ENCODE measurements at regions not wholly inside any gene's neighbourhood (a gene's known extent, or its start where the extent isn't known, plus 50 kb on each side); places are given as distances from the start of the nearest gene placed in this dataset.

DNA sequence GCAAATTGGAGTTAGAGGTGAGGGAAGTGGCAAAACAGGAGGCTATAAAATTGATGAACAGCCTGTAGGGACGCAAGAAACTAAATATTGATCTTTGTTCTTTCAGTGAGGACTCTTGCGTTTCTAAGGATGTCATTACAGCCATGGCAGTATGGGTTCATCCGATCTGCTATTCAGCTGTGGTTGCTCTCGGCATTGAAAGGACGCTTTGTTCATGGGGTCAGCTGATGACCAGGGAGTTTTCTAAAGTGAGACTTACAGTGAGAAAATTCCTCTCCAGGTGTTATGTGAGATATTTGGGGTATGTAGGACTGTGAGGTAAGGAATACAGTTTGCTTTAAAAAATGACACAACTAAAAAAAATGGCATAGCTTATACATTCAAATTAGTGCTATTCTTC, 52.7 kb upstream of the PELI1 start:
- peak; percentile 30 for DNase-seq

DNA sequence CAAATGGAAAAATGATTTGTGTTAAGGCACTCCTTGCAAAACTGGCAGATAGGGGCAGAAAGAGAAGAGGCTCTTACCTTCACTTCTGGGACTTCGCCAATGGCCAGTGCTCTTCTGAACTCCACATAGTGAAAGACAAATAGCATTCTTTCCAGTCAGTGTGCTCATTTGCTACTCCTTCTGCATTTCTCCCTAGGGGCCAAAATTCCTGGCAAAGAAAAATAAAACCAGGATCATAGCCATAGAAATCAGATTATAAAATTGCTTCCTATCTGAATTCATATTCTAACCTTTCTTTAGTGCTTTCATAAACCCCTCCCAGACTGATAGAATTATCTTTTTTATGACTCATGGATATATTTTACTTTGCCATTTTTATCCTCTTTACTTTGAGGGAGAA, 56.9 kb upstream of the PELI1 start:
- DNase-seq: no peak

DNA sequence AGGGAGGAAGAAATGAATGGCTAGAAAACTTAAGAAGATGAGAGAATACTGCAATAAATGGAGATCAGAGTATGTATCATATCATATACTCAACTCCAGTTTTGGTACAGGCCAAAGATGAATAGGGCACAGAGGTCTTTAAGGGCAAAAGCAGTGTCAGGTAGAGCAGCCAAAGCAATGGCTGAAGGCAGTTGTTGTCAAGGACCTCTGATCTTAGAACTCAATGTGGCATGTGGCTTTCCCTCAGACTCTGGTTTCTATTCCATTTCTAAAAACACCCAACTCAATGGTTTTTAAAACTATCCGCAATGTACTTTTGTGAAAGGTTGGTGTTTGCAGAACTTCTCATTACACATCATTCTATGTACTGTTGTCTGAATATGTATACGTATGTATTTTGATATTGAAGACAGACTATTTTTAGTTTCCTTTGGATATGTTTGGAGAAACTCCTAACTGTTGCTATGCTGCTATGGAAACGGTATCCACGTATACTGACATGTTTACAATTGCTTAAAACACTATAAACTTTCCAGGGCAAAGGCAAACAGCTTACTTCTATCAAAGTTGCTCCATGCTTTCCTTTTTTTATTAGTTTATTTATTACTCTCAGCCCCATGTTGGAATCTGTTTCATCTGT, 58.1 kb upstream of the PELI1 start:
- DNase-seq: peak; percentile 54

DNA sequence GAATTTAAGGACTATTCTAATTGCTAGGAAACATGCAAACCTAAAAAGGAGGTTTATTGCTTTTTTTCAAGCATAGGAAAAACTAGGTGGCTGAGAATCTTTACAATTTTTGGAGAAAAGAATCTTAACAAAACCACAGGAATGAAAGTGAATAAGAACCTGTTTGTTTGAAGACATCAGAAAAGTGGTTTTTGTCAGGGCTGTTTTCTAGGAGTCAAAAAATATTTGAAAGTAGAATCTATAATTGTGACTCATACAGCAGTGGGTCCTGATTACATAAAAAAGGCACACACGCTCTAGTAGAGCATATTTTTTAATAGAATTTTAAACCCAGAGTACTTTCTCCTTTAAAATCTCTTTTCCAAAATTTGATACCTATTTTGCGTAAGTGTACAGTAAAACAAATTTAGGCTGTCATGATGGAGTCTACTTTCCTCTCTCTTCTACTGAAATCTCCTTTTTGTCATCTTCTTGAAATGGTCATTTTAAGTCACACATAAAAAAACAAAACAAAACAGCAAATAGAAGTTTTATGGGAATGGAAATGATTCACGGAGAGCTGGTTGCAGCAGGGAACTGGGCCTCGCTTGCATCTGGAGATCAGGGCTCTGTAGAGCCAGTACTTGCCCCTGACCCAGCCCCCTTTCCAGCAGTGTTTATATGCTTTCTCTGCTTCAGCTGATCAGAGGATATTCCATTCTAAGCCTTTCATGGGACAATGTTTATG, 59.1 kb upstream of the PELI1 start:
- DNase-seq: no peak

DNA sequence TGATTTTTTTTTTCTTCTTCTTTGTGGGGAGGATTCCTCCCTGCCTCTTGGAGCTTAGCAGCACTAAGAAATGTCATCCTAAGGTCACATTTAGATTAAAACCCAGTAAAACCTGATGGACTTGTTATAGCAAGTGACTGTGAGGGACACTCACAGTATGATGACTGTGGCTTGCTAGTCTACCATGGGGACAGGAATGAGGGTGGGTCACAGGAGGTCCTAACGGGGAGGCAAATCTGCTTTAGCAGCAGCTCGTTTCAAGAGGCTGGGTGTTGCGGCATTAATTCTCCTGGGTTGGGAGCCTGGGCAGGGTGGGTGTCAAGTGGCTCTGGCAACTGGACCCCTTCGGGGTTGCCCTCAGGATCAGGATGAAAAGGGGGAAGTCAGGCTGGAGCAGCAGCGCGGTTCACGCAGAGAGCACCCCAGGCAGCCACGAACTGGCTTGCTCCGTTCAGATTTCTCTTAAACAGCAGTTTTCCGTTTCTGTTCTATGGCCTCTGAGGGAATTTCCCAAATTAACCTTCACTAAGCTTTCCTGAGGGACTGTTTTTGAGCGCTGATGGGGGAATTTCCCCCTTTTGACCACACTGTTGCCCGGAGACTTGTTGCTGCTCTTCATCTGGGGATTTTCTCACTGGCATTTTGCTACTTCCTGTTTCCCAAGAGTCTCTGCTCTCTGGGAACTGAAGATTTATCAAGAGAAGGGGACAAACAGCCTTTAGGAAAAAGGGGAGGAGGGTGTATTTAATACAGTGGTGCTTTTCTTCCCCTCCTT, 59.8 kb upstream of the PELI1 start:
- DNase-seq: no peak

DNA sequence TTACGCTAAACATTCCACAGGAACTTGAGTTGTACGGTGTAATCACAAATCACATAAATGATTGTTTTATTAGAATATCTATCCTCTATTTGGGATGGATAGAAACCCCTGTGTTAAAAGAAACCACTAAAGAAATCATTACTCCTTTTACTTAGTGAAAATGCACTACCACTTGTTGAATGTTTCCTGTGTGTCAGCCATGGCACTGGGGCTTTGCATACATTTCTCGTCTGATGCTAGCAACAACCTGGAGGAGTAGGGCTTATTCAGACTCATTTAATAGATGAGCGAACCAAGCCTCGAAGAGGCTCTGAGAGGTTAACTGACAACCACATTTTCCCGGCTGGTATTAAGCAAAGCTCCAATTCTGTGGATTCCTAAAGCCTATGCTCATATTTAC, 60.5 kb upstream of the PELI1 start:
- DNase-seq: no peak

DNA sequence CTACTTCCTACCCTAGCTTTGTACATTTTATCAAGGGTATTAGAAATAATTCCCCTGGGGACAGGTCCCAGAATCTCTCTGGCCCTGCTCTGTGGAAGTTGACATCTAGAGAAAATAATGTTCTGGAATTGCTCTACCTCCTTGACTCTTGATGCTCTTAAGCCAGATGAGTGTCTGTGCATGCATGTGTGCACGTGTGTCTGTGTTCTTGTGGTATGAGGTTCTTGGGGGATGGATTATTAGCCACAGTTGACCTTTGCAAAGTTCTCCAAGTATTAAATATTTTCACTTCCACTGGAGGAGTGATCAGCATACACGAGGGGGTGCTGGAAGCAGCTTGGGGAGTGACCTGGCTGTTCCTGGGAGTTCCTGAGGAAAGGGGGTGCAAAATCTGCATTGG, 61.2 kb upstream of the PELI1 start:
- no peak for DNase-seq

DNA sequence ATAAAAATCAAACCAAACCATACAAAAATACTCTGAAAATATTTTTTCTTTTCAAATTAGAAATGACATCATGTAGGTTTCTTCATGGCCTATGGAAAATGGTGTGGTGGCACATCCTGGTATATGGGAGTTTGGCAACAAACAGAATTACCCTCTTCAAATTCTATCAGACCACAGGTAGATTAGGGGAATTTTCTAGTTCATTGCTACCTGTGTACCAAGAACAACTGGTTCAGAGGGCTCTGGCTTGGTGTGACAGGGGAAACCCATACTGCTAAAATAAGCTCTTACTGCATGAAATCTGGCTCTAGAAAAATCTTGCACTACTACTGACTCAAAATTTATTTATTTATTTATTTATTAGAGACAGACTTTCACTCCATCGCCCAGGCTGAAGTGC, 63.4 kb upstream of the PELI1 start:
- DNase-seq: no peak

DNA sequence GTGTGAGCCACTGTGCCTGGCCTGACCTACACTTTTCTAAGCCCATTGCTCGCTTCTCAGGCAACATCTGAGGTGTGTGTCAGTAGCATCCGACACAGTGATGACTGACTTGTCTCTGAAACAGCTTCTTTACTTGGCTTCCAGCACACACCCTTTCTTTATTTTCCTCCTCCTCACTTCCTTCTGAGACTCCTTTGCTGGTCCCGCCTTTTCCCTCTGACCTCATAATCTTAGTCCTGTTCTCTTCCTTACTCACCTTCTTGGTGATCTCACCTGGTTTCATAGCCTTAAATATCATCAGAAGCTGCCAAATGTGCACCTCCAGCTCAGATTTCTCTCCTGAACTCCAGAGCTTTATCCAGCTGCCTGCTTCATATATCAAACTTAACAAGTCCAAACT, 66.6 kb upstream of the PELI1 start:
- no peak for DNase-seq

DNA sequence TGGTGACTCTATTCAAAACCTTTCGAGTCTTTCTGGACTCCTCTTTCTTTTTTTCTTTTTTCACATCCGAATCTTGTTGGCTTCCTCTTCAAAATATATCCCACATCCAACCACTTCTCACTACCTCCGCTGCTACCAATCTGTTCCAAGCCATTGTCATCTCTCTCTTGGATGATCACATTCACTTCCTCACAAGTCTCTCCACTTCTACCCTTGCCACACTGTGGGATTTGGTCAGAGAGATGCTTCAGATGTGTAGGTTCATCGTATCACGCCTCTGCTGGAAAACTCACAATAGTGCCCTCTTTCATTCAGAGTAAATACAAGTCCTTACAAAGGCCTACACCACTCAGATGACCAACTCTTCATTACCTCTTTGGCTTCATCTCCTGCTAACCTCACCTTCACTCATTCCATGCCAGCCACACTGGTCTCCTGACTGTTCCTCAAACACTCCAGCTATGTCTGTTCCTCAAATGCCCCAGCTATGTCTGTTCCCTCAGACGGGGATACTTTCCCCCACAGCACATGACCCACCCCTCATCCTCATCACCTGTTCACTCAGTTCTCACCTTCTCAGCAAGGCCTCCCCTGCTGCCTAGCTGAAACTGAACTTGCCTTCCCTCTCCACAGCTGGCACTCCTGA, 67.2 kb upstream of the PELI1 start:
- DNase-seq: no peak

DNA sequence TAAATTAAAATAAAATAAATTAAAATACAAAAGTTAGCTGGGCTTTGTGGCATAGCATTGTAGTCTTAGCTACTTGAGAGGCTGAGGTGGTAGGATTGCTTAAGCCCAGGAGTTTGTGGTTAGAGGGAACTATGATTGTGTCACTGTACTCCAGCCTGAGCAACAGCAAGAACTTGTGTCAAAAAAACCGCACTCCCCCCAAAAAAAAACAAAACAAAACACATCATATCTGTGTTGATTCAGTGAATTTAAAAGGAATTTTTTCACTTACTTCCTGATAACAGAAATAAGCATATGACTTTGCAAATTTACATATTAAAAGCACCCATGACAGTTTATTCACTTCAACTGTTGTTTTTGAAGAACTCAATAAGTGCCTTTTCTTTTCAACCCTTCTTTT, 68.1 kb upstream of the PELI1 start:
- no peak for DNase-seq

DNA sequence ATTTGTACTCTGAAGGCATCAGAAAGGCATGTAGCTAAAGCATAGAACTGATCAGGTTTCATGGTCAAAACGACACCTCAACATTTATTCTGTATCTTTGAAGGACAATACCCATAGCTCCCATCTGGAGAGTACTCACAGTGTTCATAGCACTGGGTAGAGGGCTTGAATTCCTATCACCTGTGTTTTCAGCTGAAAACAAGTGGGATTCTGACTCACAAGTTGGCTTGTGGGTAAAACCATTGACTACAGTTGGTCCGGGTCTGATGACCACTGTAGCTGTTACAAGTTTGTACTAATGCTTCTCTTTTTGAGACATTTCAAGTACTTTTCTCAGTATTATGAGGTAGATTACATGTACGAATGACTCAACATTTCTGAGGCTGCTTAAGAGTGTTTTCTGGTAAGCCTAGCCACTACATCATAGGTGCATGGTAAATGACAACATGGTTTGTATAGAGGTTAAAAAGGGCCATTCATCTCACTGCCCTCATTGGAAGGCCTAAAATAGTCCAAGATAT, 68.6 kb upstream of the PELI1 start:
- DNase-seq: no peak

DNA sequence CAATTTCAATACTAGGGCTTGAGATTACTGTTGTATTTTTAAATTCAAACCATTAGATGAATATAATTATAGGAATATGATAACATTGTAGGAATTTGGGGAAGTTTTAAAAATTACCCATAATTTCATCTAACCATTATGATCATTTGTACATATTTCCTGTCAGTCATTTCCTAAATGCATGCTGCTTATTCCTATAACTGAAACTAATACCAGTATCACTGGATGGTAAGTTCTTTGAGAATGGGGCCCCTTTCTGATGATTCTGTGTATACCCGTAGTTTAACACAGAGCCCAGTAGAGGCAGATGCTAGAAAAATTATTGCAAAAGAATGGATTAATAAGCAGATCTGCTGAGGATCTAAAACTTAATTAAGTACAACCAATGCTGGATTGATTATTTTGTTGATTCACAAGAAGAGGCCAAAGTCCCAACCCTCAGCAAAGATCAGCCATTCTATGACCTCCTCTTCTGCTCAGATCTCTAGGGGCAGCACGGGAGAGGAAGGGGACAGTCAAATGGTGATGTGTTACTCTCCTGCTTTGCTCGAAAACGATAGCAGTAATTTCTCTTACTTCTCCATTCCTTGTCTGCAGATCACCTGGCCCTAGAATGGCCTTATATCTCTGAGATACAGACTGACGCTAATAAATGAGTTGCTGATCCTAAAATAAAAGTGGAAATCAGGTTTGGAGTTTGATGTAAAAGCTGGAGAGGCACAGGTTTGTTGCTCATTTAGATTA, 69.5 kb upstream of the PELI1 start:
- no peak for DNase-seq

DNA sequence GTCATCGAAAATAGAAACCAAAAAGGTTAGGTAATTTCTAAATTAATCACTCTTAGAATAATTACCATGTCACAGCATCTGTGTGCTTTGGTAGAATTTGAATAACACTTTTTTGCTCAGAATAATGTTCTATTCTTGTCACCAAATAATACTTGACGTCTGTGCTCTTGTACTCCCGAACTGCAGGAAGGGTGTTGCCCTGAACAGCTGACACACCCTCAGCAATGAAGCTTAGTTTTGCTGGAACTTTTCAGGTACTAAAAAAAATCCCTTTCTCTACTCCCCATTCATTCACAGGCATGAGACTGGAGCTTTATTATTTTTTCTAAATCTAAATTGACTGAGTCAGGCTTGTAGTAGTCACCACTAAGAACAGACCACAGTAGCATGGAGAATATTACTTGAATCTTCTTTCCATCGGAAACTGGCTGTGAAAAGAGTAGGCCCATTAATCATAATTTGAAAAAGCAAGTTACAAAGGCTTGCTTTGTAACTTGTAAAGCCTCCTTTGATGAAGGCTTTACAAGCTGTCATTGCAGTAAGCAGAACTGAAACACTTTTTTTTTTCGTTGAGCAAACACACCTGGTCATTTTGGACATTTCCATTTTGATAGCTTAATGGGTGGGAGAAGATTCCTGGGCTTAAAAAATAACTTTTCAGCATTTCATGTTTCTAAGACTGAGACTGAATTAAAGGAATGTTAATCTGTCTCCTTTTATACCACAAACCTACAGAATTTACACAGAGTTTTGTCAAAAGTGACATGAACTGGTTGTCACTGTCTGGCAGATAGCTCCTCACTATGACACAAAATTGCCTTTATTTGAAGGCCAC, 70.3 kb upstream of the PELI1 start:
- peak; percentile 58 for DNase-seq

DNA sequence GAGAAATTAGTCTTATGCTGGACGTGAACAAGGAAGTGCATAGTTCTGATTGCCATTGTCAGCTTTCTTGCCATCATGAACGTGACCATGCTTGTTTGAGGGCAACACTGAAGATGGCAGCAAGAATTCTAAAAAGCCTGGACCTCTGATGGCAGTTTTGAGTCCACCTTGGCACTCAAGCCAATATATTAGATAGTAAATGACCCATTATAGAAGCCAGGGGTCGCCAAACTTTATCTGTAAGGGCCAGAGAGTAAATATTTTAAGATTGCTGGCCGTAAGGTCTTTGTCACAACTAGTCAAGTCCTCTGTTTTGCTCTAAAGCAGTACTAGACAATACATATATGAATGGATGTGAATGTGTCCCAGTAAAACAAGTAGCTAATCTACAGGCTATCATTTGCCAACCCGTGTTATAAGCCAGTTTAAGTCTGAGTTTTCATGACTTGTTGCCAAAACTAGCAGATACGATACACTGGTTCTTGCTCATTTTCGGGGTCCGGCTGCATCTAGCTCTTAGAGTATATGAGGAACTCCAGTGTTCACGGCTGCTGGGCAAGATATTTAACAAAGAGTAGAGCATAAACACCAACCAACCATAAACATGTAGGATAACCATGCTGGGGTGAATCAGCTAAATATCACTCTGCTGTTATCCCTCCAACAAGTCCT, 73.1 kb upstream of the PELI1 start:
- no peak for DNase-seq

DNA sequence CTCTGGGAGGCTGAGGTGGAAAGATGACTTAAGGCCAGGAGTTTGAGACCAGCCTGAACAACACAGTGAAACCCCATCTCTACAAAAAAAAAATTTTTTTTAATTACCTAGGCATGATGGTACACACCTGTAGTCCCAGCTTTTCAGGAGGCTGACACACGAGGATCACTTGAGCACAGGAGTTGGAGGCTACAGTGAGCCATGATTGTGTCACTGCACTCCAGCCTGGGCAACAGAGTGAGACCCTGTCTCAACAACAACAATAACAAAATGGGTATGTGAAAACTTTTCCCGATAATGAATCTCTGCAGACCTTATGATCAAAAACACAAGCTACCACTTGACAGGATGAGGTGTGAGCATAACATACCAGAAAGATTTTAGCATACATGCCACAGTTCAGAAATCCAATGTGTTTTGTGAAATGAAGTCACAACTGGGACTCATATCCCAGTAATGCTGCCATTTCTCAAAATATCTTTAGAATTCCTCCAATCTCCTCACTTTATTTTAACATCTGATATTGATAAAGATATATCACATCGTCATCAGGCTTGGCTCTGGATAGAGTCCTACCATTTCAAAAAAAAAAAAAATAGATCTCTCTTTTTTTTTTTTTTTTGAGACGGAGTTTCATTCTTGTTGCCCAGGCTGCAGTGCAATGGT, 74.0 kb upstream of the PELI1 start:
- no peak for DNase-seq

DNA sequence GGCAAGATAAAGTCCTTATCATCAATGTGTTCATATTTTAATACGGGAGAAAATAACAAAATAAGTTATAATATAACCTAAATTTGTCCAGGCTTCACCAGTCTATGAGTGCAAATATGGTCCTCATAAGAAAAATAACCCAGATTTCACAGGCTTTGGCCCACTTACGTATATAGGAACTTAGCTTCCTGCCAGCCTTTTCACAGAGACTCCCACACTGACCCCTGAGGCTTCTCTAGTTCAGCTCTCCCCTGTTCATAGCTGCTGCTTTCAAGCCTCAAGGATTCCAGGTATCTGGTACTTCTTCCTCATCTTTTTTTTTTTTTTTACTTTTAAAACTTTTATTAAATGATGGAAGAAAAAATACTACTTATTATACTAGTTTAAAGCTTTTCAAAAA, 74.9 kb upstream of the PELI1 start:
- no peak for DNase-seq

DNA sequence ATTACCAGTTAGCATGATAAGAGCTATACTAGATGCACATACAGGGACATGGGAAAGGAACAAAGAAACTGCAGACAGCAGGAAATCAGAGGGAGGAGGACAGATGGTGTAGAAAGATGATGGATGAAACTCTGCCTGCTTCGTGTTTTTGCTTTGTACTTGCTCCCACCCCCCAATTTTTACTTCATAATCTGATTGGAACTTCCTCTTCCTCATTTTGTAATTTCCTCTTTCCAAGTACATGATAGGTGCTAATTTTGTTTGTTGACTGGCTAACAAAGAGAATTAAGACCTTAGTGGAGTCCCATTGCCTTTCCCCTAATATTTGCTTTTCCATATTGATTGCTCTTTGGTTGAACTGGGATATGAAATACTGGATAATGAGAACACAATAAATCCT, 76.0 kb upstream of the PELI1 start:
- DNase-seq: no peak

DNA sequence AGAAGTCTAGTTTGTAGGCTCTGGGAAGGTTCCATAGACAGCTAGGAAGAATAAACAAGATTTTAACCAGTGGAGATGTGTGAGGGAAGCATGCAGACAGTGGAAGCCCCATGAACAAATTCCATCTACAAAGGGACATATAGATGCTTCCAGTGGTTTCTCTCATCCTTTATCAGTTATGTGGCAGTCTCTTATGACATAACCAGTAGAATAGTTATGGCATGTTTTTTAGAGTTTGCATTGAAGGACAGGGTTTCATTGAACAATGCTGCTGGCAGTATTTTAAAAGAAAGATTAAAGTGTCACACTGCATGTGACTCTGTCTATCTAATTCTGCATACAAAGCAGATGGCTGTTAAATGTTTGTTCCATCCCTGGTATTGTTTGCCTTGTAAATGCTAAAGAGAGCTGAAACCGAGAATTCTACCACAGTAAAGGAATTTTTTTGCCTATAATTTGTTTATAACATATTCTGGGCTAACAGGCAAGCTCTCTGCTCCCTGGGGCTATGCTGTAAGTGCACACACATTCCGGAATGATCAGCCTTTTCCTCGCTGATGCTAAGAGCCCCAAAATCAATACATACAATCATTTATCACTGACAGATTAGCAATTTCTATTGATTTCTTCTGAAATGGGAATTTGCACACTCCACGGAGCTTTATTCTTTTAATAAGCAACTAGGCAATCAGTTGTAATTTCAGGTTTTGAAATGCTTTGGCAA, 76.8 kb upstream of the PELI1 start:
- no peak for DNase-seq

DNA sequence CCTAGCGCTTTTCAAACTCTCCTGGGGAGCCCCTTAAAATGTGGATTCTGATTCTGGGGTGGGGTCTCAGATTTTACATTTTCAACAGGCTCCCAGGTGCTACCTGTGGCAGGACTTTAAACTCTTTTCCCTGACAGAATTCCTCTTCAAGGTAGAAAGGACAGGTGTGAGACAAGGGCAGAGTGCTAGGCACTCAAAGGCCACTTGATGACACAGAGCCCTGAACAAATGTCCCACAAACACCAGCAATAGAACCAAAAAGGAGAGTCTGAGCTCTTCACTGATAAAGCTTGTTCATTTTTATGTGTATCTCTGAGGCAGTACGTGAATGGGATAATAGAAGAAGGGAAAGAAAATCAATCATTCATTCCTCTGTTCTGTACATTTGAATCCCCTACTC, 77.7 kb upstream of the PELI1 start:
- no peak for DNase-seq
